IgD-negative memory B cell (primary cell): ENCODE measurements at regions not wholly inside any gene's neighbourhood (a gene's known extent, or its start where the extent isn't known, plus 50 kb on each side); places are given as distances from the start of the nearest gene placed in this dataset.

ENCODE experiments used
- H3K27ac Mint-ChIP-seq, 3 donors: one replicate each; pipeline ENCODE4 v1.8.0; 2020 to 2022; ENCODE audit warnings: mild to moderate bottlenecking in 3 of 3, mixed read lengths in 3 of 3, moderate library complexity in 1 of 3
- H3K27me3 Mint-ChIP-seq: one replicate; pipeline ENCODE4 v1.8.0; 2021; ENCODE audit warnings: mixed read lengths
- H3K36me3 Mint-ChIP-seq: one replicate; pipeline ENCODE4 v1.8.0; 2020; ENCODE audit warnings: mild to moderate bottlenecking, mixed read lengths
- H3K4me1 Mint-ChIP-seq, 3 donors: one replicate each; pipeline ENCODE4 v1.8.0; 2020 to 2022; ENCODE audit warnings: mixed read lengths in 3 of 3, mild to moderate bottlenecking in 1 of 3
- H3K4me3 Mint-ChIP-seq, 4 donors: one replicate each; pipeline ENCODE4 v1.8.0; 2020 to 2022; ENCODE audit warnings: mild to moderate bottlenecking in 4 of 4, mixed read lengths in 4 of 4, moderate library complexity in 3 of 4
- H3K9me3 Mint-ChIP-seq, 3 donors: one replicate each; pipeline ENCODE4 v1.8.0; 2020 to 2021; ENCODE audit warnings: mixed read lengths in 3 of 3, mild to moderate bottlenecking in 1 of 3

DNA sequence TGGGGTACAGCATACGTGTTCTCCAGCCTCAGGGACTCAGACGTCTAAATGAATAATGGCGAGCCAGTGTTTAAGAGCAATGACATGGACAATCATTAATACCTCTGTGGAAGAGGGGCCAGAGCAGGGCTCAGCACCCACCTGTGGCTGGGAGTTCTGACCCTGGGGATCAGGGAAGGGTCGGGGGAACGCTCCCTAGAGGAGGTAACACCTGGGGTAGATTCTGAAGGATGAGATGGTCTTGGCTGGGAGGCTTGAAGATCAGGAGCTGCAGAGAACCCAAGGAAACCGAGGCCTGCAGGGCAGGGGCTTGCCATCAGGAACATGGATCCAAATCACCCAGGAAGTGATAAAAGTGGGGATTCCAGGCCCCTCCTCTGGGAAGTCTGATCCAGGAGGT lies 138.2 kb upstream of the RUNX3 start:
- no peak overlapping the region for H3K27ac Mint-ChIP-seq
- no peak overlapping the region for H3K4me3 Mint-ChIP-seq
- no peaks in the 10 kb centered on the region for H3K9me3 Mint-ChIP-seq
- peaks cover 7% of the 10 kb centered on the region for H3K36me3 Mint-ChIP-seq
- H3K27me3 Mint-ChIP-seq: no peaks in the 10 kb centered on the region
- H3K4me1 Mint-ChIP-seq: peaks cover 0 to 8% (median 6%) of the 10 kb centered on the region in 3 donors

DNA sequence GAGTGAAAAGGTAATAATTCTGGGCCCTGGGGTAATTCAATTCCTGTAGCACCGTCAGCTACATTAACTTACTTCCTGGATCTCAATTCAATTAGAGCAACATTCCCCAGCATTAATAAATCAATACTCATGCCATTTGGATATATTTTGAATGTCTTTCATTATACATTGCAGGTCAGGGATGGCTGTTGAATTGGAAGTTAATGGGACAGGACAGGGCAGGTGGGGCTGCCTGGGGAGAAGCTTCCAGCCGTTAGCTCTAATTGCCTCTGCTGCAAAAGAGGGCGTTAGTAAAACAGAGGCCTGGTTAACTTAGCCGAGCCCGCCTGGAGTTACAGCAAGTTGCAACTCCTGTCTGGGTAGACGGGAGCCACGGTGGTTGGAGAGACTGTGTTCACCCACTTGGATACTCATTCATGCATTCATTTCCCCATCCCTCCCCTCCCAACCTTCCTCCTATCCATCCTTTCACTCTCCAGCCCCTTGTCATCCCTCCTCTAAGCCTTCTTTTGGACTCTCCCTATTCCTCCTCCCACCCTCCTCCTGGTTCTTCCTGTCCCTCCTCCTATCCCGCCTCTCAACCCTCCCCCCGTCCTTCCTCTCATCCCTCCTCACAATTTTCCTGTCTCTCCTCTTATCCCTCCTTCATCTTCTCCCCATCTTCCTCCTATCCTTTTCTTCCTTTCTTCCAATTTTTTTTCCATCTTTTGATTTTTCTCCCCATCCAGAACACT lies 137.6 kb upstream of the RUNX3 start:
- H3K4me1 Mint-ChIP-seq: peaks cover 0 to 8% (median 6%) of the 10 kb centered on the region in 3 donors
- H3K9me3 Mint-ChIP-seq: no peaks in the 10 kb centered on the region
- H3K36me3 Mint-ChIP-seq: peaks cover 7% of the 10 kb centered on the region
- H3K27ac Mint-ChIP-seq: peak overlapping the region in 1 of 3 donors; percentile 9
- no peak overlapping the region for H3K4me3 Mint-ChIP-seq
- no peaks in the 10 kb centered on the region for H3K27me3 Mint-ChIP-seq

DNA sequence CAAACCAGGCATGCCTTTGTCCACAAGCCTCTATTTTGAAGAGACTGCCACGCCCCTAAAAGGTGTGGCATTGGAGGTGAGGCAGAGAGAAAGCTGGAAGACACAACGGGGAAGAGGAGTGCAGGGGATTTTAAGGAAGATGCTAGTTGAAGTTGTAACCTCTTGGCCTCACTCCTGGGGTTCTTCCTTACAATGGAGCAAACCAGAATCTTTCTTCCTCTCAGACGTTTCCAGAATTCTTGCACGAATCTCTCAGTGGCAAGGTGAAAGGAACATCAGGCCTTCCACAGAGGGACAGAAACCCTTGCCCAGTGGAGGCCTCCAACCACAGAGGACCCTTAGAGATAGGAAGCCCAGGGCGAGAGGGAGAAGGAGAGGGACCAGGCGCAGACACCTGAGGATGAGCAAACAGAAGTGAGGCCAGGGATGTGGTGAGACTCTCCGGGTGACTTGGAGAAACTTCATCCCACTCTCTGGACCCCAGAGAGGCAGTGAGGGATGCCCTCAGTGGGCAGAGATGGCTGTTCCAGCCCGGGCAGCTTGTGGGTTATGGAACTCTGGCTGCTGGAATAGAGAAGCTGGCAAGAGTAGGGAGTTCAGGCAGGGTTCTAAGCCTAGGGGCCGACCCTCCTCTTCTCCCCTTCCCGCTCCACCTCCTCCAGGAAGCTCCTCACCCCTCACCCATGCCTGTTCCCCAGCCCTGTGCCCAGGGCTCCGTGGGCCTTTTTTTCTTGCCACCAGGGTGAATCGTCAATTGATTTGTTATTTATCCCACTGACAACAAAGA lies 136.8 kb upstream of the RUNX3 start:
- H3K36me3 Mint-ChIP-seq: peaks cover 6% of the 10 kb centered on the region
- no peaks in the 10 kb centered on the region for H3K27me3 Mint-ChIP-seq
- H3K4me1 Mint-ChIP-seq: peaks cover 0 to 8% (median 6%) of the 10 kb centered on the region in 3 donors
- no peak overlapping the region for H3K4me3 Mint-ChIP-seq
- H3K9me3 Mint-ChIP-seq: no peaks in the 10 kb centered on the region
- peak overlapping the region in 2 of 3 donors; percentile 9 to 89 for H3K27ac Mint-ChIP-seq

DNA sequence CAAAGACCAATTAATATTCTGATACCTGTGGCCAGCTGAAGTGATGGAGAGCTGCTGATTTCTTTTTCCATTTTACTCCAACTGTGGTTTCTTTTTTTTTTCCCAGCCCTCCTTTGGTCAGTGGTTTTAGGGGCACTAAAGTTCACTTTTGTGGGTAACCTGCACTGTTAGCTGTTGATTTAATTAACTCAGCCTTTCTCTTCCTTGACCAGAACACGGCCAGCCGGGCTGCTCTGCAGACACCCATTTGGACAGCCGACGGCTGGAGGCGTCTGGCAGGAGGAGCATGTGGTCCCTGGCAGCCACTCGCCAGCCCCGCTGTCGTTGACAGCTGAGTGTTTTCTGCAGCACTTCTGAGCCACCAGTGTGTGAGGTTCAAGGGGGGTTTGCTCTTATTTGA lies 136.2 kb upstream of the RUNX3 start:
- Mint-ChIP-seq H3K4me3 (peak overlapping the region in 1 of 4 donors; percentile 32), H3K9me3 (no peaks in the 10 kb centered on the region), H3K4me1 (peaks cover 0 to 8% (median 6%) of the 10 kb centered on the region in 3 donors), H3K36me3 (peaks cover 4% of the 10 kb centered on the region), H3K27ac (peak overlapping the region in 1 of 3 donors; percentile 89), H3K27me3 (no peaks in the 10 kb centered on the region)

DNA sequence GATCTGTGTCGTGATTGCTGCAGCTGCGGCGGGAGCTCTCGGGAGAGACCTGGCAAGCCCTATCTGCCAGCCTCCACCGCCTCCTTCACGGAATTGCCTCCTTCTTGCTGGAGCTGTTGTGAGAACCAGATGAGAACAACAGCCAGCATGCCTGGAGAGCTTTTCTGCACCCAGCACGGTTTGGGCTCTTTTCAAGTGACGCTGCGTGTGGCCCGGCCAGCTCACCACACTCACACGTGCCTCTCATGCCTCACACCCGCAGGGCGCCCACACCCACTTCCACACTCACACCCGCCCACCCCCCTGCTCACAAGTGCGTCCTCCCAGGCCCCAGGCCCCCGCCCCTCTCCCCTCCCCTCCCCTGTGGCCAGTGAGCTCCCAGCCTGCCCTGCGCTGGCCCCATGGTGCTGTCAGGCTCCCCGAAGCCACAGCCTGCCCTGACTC lies 135.7 kb upstream of the RUNX3 start:
- peaks cover 0 to 8% (median 2%) of the 10 kb centered on the region in 3 donors for H3K4me1 Mint-ChIP-seq
- peak overlapping the region in 1 of 4 donors; percentile 32 for H3K4me3 Mint-ChIP-seq
- no peaks in the 10 kb centered on the region for H3K27me3 Mint-ChIP-seq

DNA sequence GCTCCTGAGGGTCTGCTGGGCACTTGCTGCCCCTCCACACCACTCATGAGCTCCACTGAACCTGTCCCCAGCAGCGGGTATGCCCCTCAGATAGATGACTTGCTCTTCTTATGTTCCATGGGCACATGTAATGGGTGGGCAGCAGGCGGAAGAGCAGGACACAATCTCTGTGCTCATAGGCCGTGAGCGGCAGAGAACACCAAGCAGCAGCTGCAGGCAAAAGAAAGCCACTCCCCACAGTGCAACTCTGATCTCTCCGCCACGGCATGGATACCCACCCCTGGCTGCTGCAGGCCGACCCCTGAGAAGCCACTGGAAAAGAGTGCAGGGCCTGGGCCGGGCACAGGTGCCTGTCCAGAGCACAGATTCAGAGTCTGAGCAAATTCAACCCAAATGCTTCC lies 135.2 kb upstream of the RUNX3 start:
- Mint-ChIP-seq H3K27me3 (no peaks in the 10 kb centered on the region), H3K9me3 (no peaks in the 10 kb centered on the region), H3K36me3 (no peaks in the 10 kb centered on the region), H3K4me3 (peak overlapping the region in 1 of 4 donors; percentile 61), H3K27ac (peak overlapping the region in 1 of 3 donors; percentile 89), H3K4me1 (peaks cover 0 to 8% (median 2%) of the 10 kb centered on the region in 3 donors)

More for the DNA sequence above, 135.7 kb upstream of the RUNX3 start:
- Mint-ChIP-seq H3K9me3 (no peaks in the 10 kb centered on the region), H3K36me3 (no peaks in the 10 kb centered on the region), H3K27ac (peak overlapping the region in 1 of 3 donors; percentile 89)

DNA sequence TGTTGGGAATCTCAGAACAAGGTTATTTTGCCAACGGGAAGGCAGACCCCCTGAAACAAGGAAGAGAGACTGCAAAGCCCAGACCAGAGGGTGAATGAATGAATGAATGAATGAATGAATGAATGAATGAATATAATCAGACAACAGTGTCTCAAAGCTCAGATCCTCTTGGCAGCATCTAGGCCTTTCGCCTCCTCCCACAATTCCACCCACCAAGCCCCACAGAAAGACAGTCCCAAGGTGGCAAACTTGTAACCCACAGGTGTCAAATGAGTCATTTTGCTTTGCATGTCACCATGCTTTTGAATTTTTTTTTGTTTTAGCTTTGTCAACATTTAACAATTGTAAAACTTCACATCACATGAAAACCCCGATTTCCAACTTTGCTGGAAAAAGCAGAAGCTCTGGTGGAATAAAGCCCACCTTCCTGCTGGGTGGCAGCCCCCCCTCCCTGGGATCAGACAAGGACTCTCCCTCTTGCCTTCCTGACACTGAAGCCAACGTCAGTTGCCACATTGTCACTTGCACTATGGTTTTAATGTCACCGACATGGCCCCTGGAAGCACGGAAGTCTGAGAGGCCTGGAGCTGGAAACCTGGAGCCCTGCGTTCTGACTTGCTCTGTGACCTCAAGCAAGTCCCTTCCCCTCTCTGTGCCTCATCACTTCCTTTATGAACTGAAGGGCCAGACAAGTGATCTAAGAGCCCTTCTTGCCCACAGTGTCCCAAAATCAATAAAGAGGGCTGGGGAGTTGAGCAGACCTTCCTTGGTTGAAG lies 134.6 kb upstream of the RUNX3 start:
- Mint-ChIP-seq H3K4me1 (peaks cover 0 to 8% (median 2%) of the 10 kb centered on the region in 3 donors), H3K27me3 (no peaks in the 10 kb centered on the region), H3K27ac (peak overlapping the region in 1 of 3 donors; percentile 89), H3K4me3 (peak overlapping the region in 1 of 4 donors; percentile 61), H3K36me3 (no peaks in the 10 kb centered on the region), H3K9me3 (no peaks in the 10 kb centered on the region)

DNA sequence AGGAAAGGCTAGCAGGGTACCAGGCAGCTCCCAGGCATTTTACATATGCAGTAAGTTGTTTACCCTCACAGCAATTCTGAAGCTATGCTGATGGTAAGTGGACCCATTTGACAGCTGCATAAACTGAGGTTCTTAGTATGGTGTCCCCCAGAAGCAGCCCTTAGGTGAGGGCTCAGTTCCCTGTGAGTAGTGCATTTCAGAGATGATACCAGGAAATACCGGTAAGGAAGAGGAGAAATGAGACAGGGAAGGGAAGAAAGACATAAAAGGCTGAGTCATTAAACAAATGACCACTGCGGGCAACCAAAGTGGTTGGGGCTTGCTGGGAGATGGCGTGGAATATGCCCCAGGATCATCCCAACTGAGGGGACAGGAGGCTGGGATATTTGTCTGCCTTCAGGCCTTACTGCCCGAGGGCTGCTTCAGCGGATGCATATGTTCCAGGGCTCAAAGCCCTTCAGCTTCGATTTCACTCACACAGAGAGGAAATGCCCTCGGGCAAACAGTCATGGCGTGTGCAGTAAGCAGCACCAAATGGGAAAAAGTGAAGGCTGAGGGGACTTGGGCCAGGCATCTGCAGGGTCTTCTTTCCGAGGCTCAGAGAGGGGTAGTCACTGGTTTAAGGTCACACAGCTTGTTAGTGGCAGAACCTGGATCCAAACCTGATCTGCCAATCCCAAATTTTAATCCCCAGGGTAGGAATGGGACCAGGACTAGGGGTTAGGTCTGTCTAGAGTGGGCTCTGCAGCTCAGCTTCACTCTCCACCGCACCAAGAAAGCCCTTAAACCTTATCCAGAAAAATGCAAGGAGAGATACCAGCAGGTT lies 133.7 kb upstream of the RUNX3 start:
- Mint-ChIP-seq H3K27ac (peak overlapping the region in 1 of 3 donors; percentile 73), H3K27me3 (no peaks in the 10 kb centered on the region), H3K9me3 (no peaks in the 10 kb centered on the region), H3K4me1 (peaks cover 0 to 8% (median 2%) of the 10 kb centered on the region in 3 donors), H3K4me3 (no peak overlapping the region), H3K36me3 (no peaks in the 10 kb centered on the region)

DNA sequence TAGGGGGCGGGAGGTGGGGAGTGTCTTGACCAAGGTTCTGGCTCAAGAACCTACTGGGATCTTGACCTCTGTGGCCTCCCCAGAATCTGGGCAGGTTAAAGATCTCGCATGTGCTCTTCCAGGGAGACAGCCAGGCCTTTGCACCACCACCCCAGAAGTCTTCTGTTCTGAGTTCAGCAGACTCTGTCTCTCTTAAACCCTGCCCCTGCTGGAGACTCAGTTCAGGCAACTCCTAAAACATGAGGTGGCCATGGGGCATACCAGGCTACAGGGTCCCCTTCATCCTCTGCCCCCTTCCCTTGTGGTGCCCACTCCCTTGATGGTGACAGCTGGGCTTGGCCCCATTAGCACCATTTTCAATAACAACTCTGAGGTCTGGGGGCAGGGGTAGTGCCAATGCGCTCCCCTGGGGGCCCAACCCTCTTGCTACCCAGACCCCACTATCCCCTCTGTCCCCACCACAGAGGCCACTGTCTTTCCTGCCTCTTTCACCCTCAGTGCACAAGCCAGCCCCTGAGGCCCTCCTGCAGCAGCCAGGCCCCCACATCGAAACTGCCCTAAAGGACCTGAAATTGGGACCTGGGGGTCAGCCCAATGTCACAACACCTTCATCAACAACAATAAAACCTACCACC lies 132.7 kb upstream of the RUNX3 start:
- Mint-ChIP-seq H3K27ac (peak overlapping the region in 1 of 3 donors; percentile 73), H3K4me1 (peaks cover 0 to 8% (median 2%) of the 10 kb centered on the region in 3 donors), H3K4me3 (no peak overlapping the region), H3K9me3 (no peaks in the 10 kb centered on the region), H3K27me3 (peaks cover 3% of the 10 kb centered on the region), H3K36me3 (no peaks in the 10 kb centered on the region)

DNA sequence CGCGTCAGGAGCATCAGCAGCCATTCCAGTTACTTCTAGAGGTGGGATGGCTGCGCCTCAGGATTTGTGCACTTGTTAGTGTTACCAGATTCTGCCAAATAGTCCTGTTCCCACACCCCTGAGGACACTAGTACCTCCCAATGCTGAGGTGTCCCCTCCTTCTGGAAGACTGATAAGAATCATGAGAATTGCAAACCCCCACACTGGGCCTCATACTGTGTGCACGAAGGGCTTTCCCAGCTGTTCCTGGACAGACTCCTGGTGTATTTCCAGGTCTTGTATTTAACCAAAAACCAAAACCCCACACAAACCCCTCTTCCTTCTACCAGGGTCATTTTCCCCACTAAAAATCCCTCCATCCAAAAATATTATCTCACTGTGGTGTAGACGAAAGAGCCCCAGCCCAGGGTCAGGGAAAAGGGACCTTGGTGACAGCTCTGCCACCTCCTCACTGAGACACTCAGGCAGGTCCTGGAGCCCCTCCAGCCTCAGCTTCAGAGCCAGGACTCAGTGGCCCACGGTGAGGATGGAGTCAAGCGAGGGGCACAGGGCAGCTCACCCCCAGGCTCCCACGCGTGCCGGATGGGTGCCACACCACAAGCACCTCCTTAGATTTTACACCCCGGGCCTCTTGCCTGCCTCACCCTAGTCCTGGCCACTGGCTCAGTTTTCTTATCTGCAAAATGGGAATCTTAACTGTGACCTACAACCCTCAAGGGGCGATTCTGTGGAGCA lies 131.4 kb upstream of the RUNX3 start:
- H3K27me3 Mint-ChIP-seq: peaks cover 8% of the 10 kb centered on the region
- no peak overlapping the region for H3K27ac Mint-ChIP-seq
- peaks cover 0 to 8% (median 2%) of the 10 kb centered on the region in 3 donors for H3K4me1 Mint-ChIP-seq
- H3K4me3 Mint-ChIP-seq: no peak overlapping the region
- H3K36me3 Mint-ChIP-seq: no peaks in the 10 kb centered on the region
- H3K9me3 Mint-ChIP-seq: no peaks in the 10 kb centered on the region

DNA sequence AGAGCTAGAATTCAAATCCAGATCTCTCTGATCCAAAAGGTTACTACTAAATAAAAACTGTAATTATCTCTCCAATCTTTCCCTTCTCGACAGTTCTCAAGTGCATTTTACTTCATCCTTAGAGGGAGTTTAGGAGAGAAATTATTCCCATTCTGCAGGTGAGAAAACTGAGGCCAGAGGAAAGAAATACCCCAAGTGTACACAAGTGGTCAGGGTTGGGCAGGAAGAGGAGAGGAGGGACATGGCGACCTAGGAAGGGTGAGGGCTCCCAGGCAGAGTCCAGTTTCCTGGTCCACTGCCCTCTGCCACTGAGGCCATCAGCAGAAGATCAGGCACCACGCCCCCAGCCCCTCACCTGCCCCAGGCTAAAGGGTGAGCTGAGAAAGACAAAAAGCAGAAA lies 127.1 kb upstream of the RUNX3 start:
- Mint-ChIP-seq H3K27me3 (peaks cover 18% of the 10 kb centered on the region), H3K36me3 (no peaks in the 10 kb centered on the region), H3K9me3 (no peaks in the 10 kb centered on the region), H3K27ac (no peak overlapping the region), H3K4me1 (peaks cover 0 to 2% (median 0%) of the 10 kb centered on the region in 3 donors), H3K4me3 (no peak overlapping the region)

DNA sequence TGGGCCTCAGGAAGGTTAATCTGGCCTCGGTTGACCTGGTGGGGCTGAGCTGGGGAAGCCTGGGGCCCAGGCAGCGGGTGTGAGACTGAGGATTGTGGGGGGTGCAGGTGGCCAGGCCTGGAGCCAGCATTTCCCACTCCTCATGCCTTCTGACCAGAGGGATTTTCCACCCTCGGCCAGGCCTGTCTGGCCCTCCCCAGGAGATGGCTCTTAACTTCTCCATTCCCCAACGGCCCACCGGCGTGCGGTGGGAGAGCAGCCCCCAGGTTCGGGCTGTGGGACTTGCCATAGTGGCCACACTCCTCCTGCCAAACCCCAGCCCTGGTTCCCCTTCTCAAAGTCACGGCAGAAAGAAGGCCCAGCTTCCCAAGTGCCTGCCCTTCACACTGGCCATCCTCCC lies 126.5 kb upstream of the RUNX3 start:
- no peak overlapping the region for H3K4me3 Mint-ChIP-seq

DNA sequence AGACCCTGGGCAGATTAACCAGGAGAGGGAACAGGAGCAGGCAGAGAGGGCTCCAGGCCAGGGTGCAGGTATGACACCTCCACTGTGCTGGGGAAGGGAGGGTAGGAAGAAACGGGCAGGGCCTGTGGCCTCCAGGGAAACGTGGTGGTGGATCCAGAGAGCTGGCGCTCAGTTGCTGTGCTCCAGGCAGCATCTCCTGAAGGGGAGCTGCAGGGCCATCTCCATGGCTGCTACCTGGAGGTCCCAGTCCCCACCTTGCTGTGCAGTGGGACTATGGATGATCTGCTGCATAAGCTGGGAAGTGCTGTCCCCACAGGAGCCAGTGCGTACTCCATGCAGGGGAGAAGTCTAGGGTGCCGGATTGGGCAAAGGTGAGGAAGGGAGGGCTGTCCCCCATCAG lies 125.9 kb upstream of the RUNX3 start:
- Mint-ChIP-seq H3K4me3 (no peak overlapping the region), H3K9me3 (no peaks in the 10 kb centered on the region), H3K4me1 (peaks cover 0 to 2% (median 0%) of the 10 kb centered on the region in 3 donors), H3K27ac (peak overlapping the region in 1 of 3 donors; percentile 86), H3K36me3 (no peaks in the 10 kb centered on the region), H3K27me3 (peaks cover 18% of the 10 kb centered on the region)

More for the DNA sequence above, 126.5 kb upstream of the RUNX3 start:
- H3K36me3 Mint-ChIP-seq: no peaks in the 10 kb centered on the region
- no peaks in the 10 kb centered on the region for H3K9me3 Mint-ChIP-seq
- peaks cover 18% of the 10 kb centered on the region for H3K27me3 Mint-ChIP-seq
- peaks cover 0 to 2% (median 0%) of the 10 kb centered on the region in 3 donors for H3K4me1 Mint-ChIP-seq
- H3K27ac Mint-ChIP-seq: no peak overlapping the region
